HepG2 (cell line): ENCODE measurements at regions not wholly inside any gene's neighbourhood (a gene's known extent, or its start where the extent isn't known, plus 50 kb on each side); places are given as distances from the start of the nearest gene placed in this dataset.

Experiments
- ADNP ChIP-seq: sonication (generic); formaldehyde crosslinking; IDR thresholded peaks from 2 replicates; pipeline ENCODE4 v1.4.0; 2020; ENCODE audit warnings: missing genetic modification reagents
- SNAI1 ChIP-seq: sonication (generic); formaldehyde crosslinking; IDR thresholded peaks from 2 replicates; pipeline ENCODE4 v1.5.0; 2020; ENCODE audit warnings: mild to moderate bottlenecking, missing genetic modification reagents, borderline replicate concordance
- SUZ12 ChIP-seq: fragments of 150-350 bp; IDR thresholded peaks from 2 replicates; pipeline ENCODE4 v1.6.1; 2014; ENCODE audit warnings: low read depth, low read length
- TARDBP ChIP-seq: sonication (generic); formaldehyde crosslinking; IDR thresholded peaks from 2 replicates; pipeline ENCODE4 v1.8.0; 2022; ENCODE audit warnings: mild to moderate bottlenecking, missing genetic modification reagents
- ZC3H13 ChIP-seq: sonication (generic); formaldehyde crosslinking; IDR thresholded peaks from 2 replicates; pipeline ENCODE4 v1.8.1; 2023; ENCODE audit warnings: mild to moderate bottlenecking, missing genetic modification reagents, moderate library complexity
- ZMAT3 ChIP-seq: sonication (generic); formaldehyde crosslinking; conservative IDR thresholded peaks from 2 replicates; pipeline ENCODE4 v1.7.0; 2021; ENCODE audit warnings: missing genetic modification reagents
- ZNF430 ChIP-seq: sonication (generic); formaldehyde crosslinking; IDR thresholded peaks from 2 replicates; pipeline ENCODE4 v1.9.0; 2021; ENCODE audit warnings: mild to moderate bottlenecking, missing genetic modification reagents
- ZNF788 ChIP-seq: sonication (generic); formaldehyde crosslinking; IDR thresholded peaks from 2 replicates; pipeline ENCODE4 v1.5.0; 2020; ENCODE audit warnings: mild to moderate bottlenecking, missing genetic modification reagents, borderline replicate concordance
- ZNF83 ChIP-seq: sonication (generic); formaldehyde crosslinking; IDR thresholded peaks from 2 replicates; pipeline ENCODE4 v1.4.0; 2020; ENCODE audit warnings: missing genetic modification reagents, mild to moderate bottlenecking, borderline replicate concordance
- TF ChIP-seq, protein P1 (sequence below): sonication (generic); formaldehyde crosslinking; IDR thresholded peaks from 2 replicates; pipeline ENCODE4 v1.8.0; 2022; ENCODE audit warnings: missing genetic modification reagents, mild to moderate bottlenecking, moderate library complexity, borderline replicate concordance
- TF ChIP-seq, protein P2 (sequence below): sonication (generic); formaldehyde crosslinking; IDR thresholded peaks from 2 replicates; pipeline ENCODE4 v1.4.0; 2020; ENCODE audit warnings: missing genetic modification reagents, borderline replicate concordance
- TF ChIP-seq, protein P3 (sequence below): sonication (generic); formaldehyde crosslinking; IDR thresholded peaks from 2 replicates; pipeline ENCODE4 v1.4.0; 2020; ENCODE audit warnings: mild to moderate bottlenecking, missing genetic modification reagents

DNA sequence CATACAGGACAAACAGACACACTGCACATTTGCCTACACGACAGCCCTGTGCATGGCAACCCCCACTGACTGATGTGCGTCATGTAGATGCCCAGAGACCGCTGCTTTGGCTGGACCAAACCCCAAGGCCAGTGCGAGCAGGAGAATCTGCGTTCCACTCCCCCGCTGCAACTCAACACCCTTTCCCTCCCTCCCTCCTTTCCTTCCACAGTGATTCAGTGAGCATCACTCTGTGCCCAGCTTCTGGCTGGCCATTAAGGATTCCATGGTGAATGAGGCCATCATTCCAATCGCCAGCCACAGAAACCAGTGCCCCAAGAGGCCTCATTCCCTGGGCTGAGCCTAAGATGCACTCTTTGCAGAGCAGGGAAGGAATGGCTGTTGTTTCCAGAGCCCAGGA lies 61.6 kb downstream of the GSX1 start (continued):
- TF ChIP-seq TARDBP (CRISPR knock-in tag) (no peak), ZNF430 (no peak), ZC3H13 (no peak), SUZ12 (no peak), ZMAT3 (CRISPR knock-in tag) (no peak), SNAI1 (CRISPR knock-in tag) (no peak), ADNP (no peak), ZNF83 (no peak), ZNF788 (CRISPR knock-in tag) (no peak)
- TF ChIP-seq, protein P1, sequence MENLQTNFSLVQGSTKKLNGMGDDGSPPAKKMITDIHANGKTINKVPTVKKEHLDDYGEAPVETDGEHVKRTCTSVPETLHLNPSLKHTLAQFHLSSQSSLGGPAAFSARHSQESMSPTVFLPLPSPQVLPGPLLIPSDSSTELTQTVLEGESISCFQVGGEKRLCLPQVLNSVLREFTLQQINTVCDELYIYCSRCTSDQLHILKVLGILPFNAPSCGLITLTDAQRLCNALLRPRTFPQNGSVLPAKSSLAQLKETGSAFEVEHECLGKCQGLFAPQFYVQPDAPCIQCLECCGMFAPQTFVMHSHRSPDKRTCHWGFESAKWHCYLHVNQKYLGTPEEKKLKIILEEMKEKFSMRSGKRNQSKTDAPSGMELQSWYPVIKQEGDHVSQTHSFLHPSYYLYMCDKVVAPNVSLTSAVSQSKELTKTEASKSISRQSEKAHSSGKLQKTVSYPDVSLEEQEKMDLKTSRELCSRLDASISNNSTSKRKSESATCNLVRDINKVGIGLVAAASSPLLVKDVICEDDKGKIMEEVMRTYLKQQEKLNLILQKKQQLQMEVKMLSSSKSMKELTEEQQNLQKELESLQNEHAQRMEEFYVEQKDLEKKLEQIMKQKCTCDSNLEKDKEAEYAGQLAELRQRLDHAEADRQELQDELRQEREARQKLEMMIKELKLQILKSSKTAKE (CRISPR knock-in tag) = no peak
- TF ChIP-seq, protein P2, sequence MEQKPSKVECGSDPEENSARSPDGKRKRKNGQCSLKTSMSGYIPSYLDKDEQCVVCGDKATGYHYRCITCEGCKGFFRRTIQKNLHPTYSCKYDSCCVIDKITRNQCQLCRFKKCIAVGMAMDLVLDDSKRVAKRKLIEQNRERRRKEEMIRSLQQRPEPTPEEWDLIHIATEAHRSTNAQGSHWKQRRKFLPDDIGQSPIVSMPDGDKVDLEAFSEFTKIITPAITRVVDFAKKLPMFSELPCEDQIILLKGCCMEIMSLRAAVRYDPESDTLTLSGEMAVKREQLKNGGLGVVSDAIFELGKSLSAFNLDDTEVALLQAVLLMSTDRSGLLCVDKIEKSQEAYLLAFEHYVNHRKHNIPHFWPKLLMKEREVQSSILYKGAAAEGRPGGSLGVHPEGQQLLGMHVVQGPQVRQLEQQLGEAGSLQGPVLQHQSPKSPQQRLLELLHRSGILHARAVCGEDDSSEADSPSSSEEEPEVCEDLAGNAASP (CRISPR knock-in tag) = no peak
- TF ChIP-seq, protein P3, sequence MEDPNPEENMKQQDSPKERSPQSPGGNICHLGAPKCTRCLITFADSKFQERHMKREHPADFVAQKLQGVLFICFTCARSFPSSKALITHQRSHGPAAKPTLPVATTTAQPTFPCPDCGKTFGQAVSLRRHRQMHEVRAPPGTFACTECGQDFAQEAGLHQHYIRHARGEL (CRISPR knock-in tag) = no peak
